Lower lobe of right lung (tissue), 2 donors: ENCODE measurements at regions not wholly inside any gene's neighbourhood (a gene's known extent, or its start where the extent isn't known, plus 50 kb on each side); places are given as distances from the start of the nearest gene placed in this dataset.

Experiments
- ATAC-seq, 2 donors: fragments of 200-7000 bp; cut with Tn5 transposase; one replicate each; pipeline ENCODE4 v1.9.1; 2020 to 2022; ENCODE audit warnings: mild to moderate bottlenecking in 2 of 2, moderate library complexity in 2 of 2
- DNase-seq: peaks from one replicate; pipeline ENCODE4 v3.0.0-alpha.2; 2020
- H3K27ac ChIP-seq: fragments of 200-600 bp; one replicate; pipeline ENCODE4 v1.8.0; 2022
- H3K27me3 ChIP-seq: fragments of 200-600 bp; one replicate; pipeline ENCODE4 v1.8.0; 2022; ENCODE audit warnings: low read depth
- H3K36me3 ChIP-seq: fragments of 200-600 bp; one replicate; pipeline ENCODE4 v1.8.0; 2022; ENCODE audit warnings: mild to moderate bottlenecking
- H3K4me1 ChIP-seq: fragments of 200-600 bp; one replicate; pipeline ENCODE4 v1.8.0; 2022
- H3K4me3 ChIP-seq: fragments of 200-600 bp; one replicate; pipeline ENCODE4 v1.8.0; 2022; ENCODE audit warnings: mild to moderate bottlenecking
- H3K9me3 ChIP-seq: fragments of 200-600 bp; one replicate; pipeline ENCODE4 v1.8.0; 2022
- intact Hi-C: fragments of 100-400 bp; cut with DNase I; formaldehyde crosslinking; loops from one replicate; pipeline ENCODE4 v1.11.0; 2022
- TF ChIP-seq, protein P1 (sequence below): fragments of 200-600 bp; IDR thresholded peaks from one replicate; pipeline ENCODE4 v1.8.0; 2022; ENCODE audit warnings: antibody characterized with exemption, mild to moderate bottlenecking
- donor health status: DM: no; HTN: yes; CAD: no; lungs with severe emphysema.

DNA sequence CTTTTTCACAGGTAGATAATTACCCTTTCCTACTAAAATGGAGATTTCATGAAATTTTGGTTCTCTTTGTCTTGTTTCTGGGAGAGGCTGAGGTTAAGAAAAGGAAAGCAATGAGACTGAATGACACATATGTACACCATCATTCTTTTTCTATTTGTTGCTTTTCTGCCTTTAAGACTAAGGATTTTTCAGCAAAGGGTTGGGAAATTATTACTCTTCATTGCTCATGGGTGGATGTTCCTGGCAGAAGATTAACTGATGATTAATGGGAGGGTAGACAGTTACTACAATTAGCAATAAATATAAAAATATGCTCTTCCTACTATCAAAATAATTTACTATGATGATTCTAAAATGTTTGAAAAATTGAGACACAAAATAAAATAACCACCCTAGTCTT, 316.5 kb upstream of the USP24 start:
- DNase-seq (no peak), ATAC-seq (no peak)
- H3K27ac ChIP-seq, result no peak overlapping the region
- H3K9me3 ChIP-seq, result no peaks in the 10 kb centered on the region
- intact Hi-C loops, result no loop called here
- no peaks in the 10 kb centered on the region for H3K4me1 ChIP-seq
- H3K27me3 ChIP-seq, result no peaks in the 10 kb centered on the region
- TF ChIP-seq, protein P1, sequence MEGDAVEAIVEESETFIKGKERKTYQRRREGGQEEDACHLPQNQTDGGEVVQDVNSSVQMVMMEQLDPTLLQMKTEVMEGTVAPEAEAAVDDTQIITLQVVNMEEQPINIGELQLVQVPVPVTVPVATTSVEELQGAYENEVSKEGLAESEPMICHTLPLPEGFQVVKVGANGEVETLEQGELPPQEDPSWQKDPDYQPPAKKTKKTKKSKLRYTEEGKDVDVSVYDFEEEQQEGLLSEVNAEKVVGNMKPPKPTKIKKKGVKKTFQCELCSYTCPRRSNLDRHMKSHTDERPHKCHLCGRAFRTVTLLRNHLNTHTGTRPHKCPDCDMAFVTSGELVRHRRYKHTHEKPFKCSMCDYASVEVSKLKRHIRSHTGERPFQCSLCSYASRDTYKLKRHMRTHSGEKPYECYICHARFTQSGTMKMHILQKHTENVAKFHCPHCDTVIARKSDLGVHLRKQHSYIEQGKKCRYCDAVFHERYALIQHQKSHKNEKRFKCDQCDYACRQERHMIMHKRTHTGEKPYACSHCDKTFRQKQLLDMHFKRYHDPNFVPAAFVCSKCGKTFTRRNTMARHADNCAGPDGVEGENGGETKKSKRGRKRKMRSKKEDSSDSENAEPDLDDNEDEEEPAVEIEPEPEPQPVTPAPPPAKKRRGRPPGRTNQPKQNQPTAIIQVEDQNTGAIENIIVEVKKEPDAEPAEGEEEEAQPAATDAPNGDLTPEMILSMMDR, result no peak
- no peaks in the 10 kb centered on the region for H3K36me3 ChIP-seq
- H3K4me3 ChIP-seq, result no peak overlapping the region

DNA sequence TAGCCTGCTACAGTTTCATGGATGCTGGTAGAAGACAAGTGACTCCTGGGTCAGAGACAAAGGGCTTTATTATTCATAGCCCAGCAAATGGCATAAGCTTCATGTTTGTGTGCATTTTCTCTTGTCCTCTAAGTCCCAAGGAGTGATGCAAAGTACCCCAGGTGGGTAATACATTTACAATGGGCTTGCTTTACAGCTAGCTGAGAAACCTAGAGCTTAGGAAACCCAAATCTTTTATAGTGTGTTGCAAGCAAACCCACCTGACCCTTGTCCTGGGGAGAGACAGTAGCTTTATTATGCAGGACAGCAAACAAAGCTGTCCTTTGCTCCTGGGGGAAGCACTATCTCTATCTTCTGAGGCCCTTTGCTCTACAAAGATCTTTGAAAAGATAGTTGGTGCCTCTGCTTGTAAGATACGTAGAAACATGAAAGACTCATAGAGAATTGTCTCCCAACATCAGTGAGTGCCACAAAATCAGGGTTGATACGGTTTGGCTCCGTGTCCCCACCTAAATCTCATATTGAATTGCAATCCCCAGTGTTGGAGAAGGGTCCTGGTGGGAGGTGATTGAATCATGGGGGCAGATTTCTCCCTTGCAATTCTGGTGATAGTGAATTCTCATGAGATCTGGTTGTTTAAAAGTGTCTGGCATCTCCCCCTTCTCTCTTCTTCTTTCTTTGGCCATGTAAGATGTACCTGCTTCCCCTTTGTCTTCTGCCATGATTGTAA, 315.8 kb upstream of the USP24 start:
- TF ChIP-seq, protein P1, result no peak
- no peaks in the 10 kb centered on the region for H3K36me3 ChIP-seq

DNA sequence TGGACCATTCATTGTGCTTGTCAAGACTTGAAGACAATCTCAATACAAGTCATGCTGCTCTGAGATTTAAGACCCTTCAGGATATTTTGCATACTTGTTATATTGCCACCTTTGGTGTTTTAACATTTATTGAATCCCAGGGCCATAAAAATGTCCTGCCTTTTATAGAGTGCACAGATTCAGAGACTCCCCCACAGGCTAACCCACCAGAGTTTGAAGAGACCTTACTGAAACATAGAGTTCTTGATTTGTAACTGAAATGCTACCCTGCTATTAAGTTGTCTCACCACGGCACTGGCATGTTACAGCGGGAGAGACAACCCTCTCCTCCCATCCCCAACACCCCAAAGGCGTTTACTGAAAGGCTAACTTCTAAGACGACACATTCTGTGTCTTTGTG, 313.9 kb upstream of the USP24 start:
- Histone ChIP-seq H3K27ac (no peak overlapping the region), H3K9me3 (no peaks in the 10 kb centered on the region), H3K4me3 (no peak overlapping the region), H3K36me3 (no peaks in the 10 kb centered on the region), H3K27me3 (no peaks in the 10 kb centered on the region), H3K4me1 (no peaks in the 10 kb centered on the region)
- TF ChIP-seq, protein P1, result no peak
- ATAC-seq, result no peak
- DNase-seq, result no peak
- intact Hi-C loops, result no loop called here

More for the DNA sequence above, 315.8 kb upstream of the USP24 start:
- Histone ChIP-seq H3K4me3 (no peak overlapping the region), H3K9me3 (no peaks in the 10 kb centered on the region), H3K4me1 (no peaks in the 10 kb centered on the region), H3K27ac (no peak overlapping the region), H3K27me3 (no peaks in the 10 kb centered on the region)
- intact Hi-C loops, result no loop called here
- DNase-seq (no peak), ATAC-seq (no peak)

DNA sequence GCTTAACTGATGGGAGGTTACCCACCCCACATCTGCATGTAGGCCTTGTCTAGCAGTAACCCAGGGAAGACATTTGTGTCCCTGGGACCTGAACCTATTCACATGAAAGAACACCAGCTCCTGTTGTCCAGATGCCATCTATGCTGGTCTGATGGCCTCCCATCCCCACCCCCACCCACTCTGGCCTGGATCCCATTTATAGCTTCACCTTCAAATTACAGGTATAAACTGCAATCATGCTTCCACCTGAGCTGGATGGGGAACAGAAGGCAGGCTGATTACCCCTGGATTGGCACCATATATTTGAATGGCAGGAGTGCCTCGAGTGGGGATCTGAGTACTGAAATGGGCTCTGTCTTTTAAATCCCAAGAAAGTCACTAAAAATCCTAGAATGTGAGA, 312.7 kb upstream of the USP24 start:
- TF ChIP-seq, protein P1, result no peak
- H3K4me3 ChIP-seq, result no peak overlapping the region
- H3K36me3 ChIP-seq, result no peaks in the 10 kb centered on the region
- H3K9me3 ChIP-seq, result no peaks in the 10 kb centered on the region
- H3K27me3 ChIP-seq, result no peaks in the 10 kb centered on the region
- intact Hi-C loops, result no loop called here
- no peaks in the 10 kb centered on the region for H3K4me1 ChIP-seq
- no peak for DNase-seq
- no peak for ATAC-seq
- no peak overlapping the region for H3K27ac ChIP-seq

DNA sequence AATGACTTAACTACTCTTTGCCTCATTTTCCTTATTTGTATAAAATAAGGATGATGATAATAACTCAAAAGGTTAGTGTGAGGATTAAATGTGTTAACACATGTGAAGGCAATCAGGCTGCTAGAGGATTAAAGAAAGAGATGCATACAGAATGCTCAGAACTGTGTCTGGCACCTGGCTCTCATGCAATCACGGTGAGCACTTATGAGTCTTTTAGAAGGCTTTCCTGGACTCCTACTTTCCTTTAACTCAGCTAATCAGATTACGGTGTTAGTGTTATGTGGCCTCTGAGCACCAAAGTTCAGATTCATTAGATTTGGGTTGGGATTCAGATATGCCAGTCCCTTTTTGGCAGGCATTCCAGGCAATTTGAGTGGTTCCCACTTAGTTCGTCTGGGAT, 311.6 kb upstream of the USP24 start:
- TF ChIP-seq, protein P1, result no peak

More for the DNA sequence above, 311.6 kb upstream of the USP24 start:
- DNase-seq (no peak), ATAC-seq (no peak)
- Histone ChIP-seq H3K9me3 (no peaks in the 10 kb centered on the region), H3K4me1 (no peaks in the 10 kb centered on the region), H3K36me3 (no peaks in the 10 kb centered on the region), H3K27me3 (no peaks in the 10 kb centered on the region), H3K4me3 (no peak overlapping the region), H3K27ac (no peak overlapping the region)
- intact Hi-C loops, result no loop called here
